CD8-positive, alpha-beta memory T cell (primary cell): ENCODE measurements at regions not wholly inside any gene's neighbourhood (a gene's known extent, or its start where the extent isn't known, plus 50 kb on each side); places are given as distances from the start of the nearest gene placed in this dataset.

Experiments
- CTCF ChIA-PET: fragments of 350-600 bp; sonication (Branson Sonifier 250); formaldehyde crosslinking; loops from one replicate; lab custom pipeline; 2021; ENCODE audit warnings: antibody characterized with exemption; lab: Charles Lee
- POLR2A ChIA-PET: fragments of 350-600 bp; sonication (Branson Sonifier 250); formaldehyde crosslinking; loops from one replicate; lab custom pipeline; 2021; ENCODE audit warnings: antibody characterized with exemption; lab: Charles Lee
- DNase-seq, 5 donors: peaks; one replicate each; pipeline versions ENCODE4 v3.0.0 to v3.0.0-alpha.2; 2020 to 2022; ENCODE audit warnings: mixed read lengths in 1 of 5
- H3K27ac ChIP-seq: one replicate; pipeline ENCODE4 v1.7.0; 2013; ENCODE audit warnings: low read depth, mild to moderate bottlenecking, low read length, moderate library complexity
- H3K27me3 ChIP-seq: 2 replicates; pipeline ENCODE4 v1.7.0; 2013; ENCODE audit warnings: low read length, mild to moderate bottlenecking; ENCODE audit not compliant: insufficient read depth, poor library complexity, severe bottlenecking
- H3K36me3 ChIP-seq: 2 replicates; pipeline ENCODE4 v1.7.0; 2013; ENCODE audit warnings: mild to moderate bottlenecking, low read length, moderate library complexity; ENCODE audit not compliant: insufficient read depth
- H3K4me1 ChIP-seq: 2 replicates; pipeline ENCODE4 v1.7.0; 2013; ENCODE audit warnings: mild to moderate bottlenecking, low read length, moderate library complexity; ENCODE audit not compliant: insufficient read depth
- H3K4me3 ChIP-seq: 2 replicates; pipeline ENCODE4 v1.7.0; 2013; ENCODE audit warnings: mild to moderate bottlenecking, low read length
- H3K9me3 ChIP-seq: 2 replicates; pipeline ENCODE4 v1.7.0; 2013; ENCODE audit warnings: mild to moderate bottlenecking, low read length
- H3K27ac Mint-ChIP-seq, 8 donors: one replicate each; pipeline ENCODE4 v1.8.0; 2020 to 2021; ENCODE audit warnings: mixed read lengths in 8 of 8, mild to moderate bottlenecking in 6 of 8, inconsistent platforms in 3 of 8, moderate library complexity in 3 of 8
- H3K27me3 Mint-ChIP-seq, 2 donors: one replicate each; pipeline ENCODE4 v1.8.0; 2020 to 2021; ENCODE audit warnings: mixed read lengths in 2 of 2, mild to moderate bottlenecking in 1 of 2, moderate library complexity in 1 of 2
- H3K36me3 Mint-ChIP-seq, 3 donors: one replicate each; pipeline ENCODE4 v1.8.0; 2020 to 2021; ENCODE audit warnings: mixed read lengths in 3 of 3, inconsistent platforms in 1 of 3, mild to moderate bottlenecking in 1 of 3
- H3K4me1 Mint-ChIP-seq, 3 donors: one replicate each; pipeline ENCODE4 v1.8.0; 2020 to 2021; ENCODE audit warnings: mixed read lengths in 3 of 3, inconsistent platforms in 1 of 3, mild to moderate bottlenecking in 1 of 3
- H3K4me3 Mint-ChIP-seq, 7 donors: one replicate each; pipeline ENCODE4 v1.8.0; 2020 to 2021; ENCODE audit warnings: mixed read lengths in 7 of 7, mild to moderate bottlenecking in 6 of 7, moderate library complexity in 4 of 7, inconsistent platforms in 2 of 7
- H3K9me3 Mint-ChIP-seq, 5 donors: one replicate each; pipeline ENCODE4 v1.8.0; 2020 to 2022; ENCODE audit warnings: mixed read lengths in 5 of 5, mild to moderate bottlenecking in 3 of 5, moderate library complexity in 2 of 5, inconsistent platforms in 1 of 5

DNA sequence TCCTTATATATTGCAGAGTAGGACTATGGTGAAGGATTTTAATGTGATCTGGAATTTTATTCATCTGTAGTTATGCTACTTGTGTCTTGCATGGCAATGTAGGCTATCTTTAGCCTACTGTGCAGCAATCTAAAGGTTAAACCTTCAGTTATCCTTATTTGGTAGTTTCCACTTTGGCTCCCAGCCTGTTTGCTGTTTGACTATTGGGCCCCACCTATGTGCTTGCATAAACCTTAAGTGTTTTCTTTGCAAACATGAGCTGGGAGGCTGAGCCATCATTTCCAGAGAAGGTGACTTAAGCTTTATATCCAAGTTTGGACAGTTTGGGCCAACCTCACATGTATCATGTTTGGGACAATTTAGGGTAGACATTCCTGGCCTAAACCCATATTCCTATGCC is 537.5 kb downstream of the BTBD3 start:
- no peaks in the 10 kb centered on the region for H3K27me3 ChIP-seq
- H3K4me1 ChIP-seq = no peaks in the 10 kb centered on the region
- H3K9me3 Mint-ChIP-seq = peaks cover 0 to 6% (median 3%) of the 10 kb centered on the region in 5 donors
- peaks cover 0 to 2% of the 10 kb centered on the region in 2 donors for H3K27me3 Mint-ChIP-seq
- no peak for DNase-seq
- H3K36me3 Mint-ChIP-seq = no peaks in the 10 kb centered on the region
- H3K4me3 Mint-ChIP-seq = no peak overlapping the region
- H3K4me1 Mint-ChIP-seq = no peaks in the 10 kb centered on the region
- POLR2A ChIA-PET = no interaction called here
- H3K27ac Mint-ChIP-seq = no peak overlapping the region
- CTCF ChIA-PET = no interaction called here
- H3K9me3 ChIP-seq = no peaks in the 10 kb centered on the region
- H3K4me3 ChIP-seq = no peak overlapping the region
- H3K36me3 ChIP-seq = no peaks in the 10 kb centered on the region
- no peak overlapping the region for H3K27ac ChIP-seq

DNA sequence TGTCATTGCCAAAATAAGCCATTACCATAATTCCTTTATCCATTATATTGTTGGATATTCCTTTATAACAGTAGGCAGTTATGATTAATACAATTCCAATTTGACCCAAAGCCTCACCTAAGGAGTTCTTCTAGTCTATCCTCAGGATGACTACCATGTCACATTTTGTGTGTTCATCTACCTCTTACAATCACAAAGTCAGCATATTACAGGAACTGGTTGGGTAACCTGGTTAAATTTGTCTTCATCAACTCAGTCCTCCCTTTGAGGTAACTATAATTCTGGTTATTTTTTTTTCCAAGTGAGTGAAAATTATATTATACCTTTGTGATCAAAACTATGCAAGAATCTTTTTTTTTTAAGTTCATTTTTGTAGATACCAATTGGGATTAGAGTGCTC is 540.5 kb downstream of the BTBD3 start:
- H3K27me3 Mint-ChIP-seq = peaks cover 0 to 2% of the 10 kb centered on the region in 2 donors
- no peak overlapping the region for H3K4me3 ChIP-seq
- H3K4me3 Mint-ChIP-seq = no peak overlapping the region
- no peak for DNase-seq
- no peaks in the 10 kb centered on the region for H3K4me1 ChIP-seq
- H3K4me1 Mint-ChIP-seq = no peaks in the 10 kb centered on the region
- POLR2A ChIA-PET = no interaction called here
- no peaks in the 10 kb centered on the region for H3K36me3 ChIP-seq
- no peak overlapping the region for H3K27ac ChIP-seq
- H3K27me3 ChIP-seq = no peaks in the 10 kb centered on the region
- CTCF ChIA-PET = no interaction called here
- no peaks in the 10 kb centered on the region for H3K9me3 ChIP-seq
- no peaks in the 10 kb centered on the region for H3K36me3 Mint-ChIP-seq
- peaks cover 3 to 18% (median 8%) of the 10 kb centered on the region in 5 donors for H3K9me3 Mint-ChIP-seq
- no peak overlapping the region for H3K27ac Mint-ChIP-seq

DNA sequence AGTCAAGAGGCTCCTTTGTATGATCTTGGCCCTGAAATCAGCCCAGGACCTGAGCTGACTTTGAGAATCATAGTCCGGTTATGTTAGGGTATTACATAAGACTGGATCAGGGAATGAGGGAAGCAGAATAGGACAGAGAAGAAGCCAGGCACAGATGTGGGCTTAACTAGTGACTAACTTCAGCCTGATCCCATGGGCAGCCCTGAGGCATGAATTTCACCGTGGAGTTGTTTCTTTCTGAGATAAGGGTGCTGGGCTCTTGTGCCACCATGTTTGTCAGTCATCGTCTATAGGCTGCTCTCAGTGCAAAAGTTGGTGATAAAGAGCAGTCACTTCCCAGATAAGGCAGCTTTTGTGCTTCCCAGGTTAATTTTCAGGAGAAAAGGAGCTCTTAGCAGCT is 544.7 kb upstream of the SPTLC3 start:
- DNase-seq = no peak
- Histone ChIP-seq H3K9me3 (no peaks in the 10 kb centered on the region), H3K27me3 (no peaks in the 10 kb centered on the region), H3K36me3 (no peaks in the 10 kb centered on the region), H3K4me1 (no peaks in the 10 kb centered on the region), H3K27ac (no peak overlapping the region), H3K4me3 (no peak overlapping the region)
- POLR2A ChIA-PET = no interaction called here
- CTCF ChIA-PET = no interaction called here
- no peaks in the 10 kb centered on the region for H3K27me3 Mint-ChIP-seq
- H3K27ac Mint-ChIP-seq = no peak overlapping the region
- peaks cover 6 to 18% (median 12%) of the 10 kb centered on the region in 5 donors for H3K9me3 Mint-ChIP-seq
- no peak overlapping the region for H3K4me3 Mint-ChIP-seq
- H3K4me1 Mint-ChIP-seq = no peaks in the 10 kb centered on the region
- peaks cover 0 to 2% (median 0%) of the 10 kb centered on the region in 3 donors for H3K36me3 Mint-ChIP-seq

DNA sequence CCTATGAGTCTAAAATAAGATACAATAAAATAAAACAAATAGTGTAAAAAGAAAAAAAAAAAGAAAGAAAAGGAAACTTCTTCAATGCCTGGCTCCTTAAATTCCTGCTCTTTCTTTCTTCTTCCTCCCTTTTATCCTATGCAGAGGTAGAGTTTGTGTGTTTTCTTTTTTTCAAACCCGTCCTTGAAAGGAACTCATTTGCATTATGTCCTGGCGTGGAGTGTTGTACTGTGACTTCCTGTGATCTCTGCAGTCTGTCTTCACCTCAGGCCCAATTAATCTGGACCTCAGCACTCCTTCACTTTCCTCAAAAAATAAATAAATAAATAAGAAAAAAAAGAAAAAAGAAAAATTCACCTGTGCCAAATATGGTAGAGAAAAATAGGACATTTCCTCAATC is 541.9 kb upstream of the SPTLC3 start:
- H3K27ac Mint-ChIP-seq = no peak overlapping the region
- CTCF ChIA-PET = no interaction called here
- no peaks in the 10 kb centered on the region for H3K9me3 ChIP-seq
- H3K4me3 Mint-ChIP-seq = no peak overlapping the region
- no peaks in the 10 kb centered on the region for H3K27me3 ChIP-seq
- H3K36me3 Mint-ChIP-seq = peaks cover 0 to 2% (median 0%) of the 10 kb centered on the region in 3 donors
- H3K27me3 Mint-ChIP-seq = no peaks in the 10 kb centered on the region
- DNase-seq = no peak
- no peak overlapping the region for H3K27ac ChIP-seq
- H3K9me3 Mint-ChIP-seq = peaks cover 2 to 15% (median 4%) of the 10 kb centered on the region in 5 donors
- POLR2A ChIA-PET = no interaction called here
- H3K4me1 ChIP-seq = no peaks in the 10 kb centered on the region
- no peak overlapping the region for H3K4me3 ChIP-seq
- H3K4me1 Mint-ChIP-seq = no peaks in the 10 kb centered on the region
- H3K36me3 ChIP-seq = no peaks in the 10 kb centered on the region

DNA sequence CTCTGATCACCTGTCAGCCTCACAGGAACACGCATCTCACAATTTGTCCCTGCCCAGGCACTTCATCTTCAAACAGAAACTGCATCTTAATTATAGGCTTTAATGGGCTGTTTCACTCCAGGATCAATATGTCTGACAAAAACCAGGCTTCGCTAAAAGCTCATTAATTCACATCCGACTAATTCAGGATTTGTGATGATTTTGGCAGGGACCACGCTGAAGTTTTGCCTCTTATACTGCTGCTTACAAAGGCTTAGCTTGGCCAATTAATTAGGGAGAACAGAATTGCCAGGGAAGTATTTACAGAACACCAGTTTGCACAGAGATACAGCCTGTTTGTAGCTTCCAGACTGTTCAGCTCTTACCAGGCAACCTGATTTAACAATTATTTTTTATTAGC is 541.0 kb upstream of the SPTLC3 start:
- Histone ChIP-seq H3K4me3 (no peak overlapping the region), H3K27ac (no peak overlapping the region), H3K9me3 (no peaks in the 10 kb centered on the region), H3K27me3 (no peaks in the 10 kb centered on the region), H3K4me1 (no peaks in the 10 kb centered on the region), H3K36me3 (no peaks in the 10 kb centered on the region)
- no peak overlapping the region for H3K27ac Mint-ChIP-seq
- no peaks in the 10 kb centered on the region for H3K27me3 Mint-ChIP-seq
- no peak overlapping the region for H3K4me3 Mint-ChIP-seq
- H3K9me3 Mint-ChIP-seq = peaks cover 2 to 14% (median 9%) of the 10 kb centered on the region in 5 donors
- no peaks in the 10 kb centered on the region for H3K4me1 Mint-ChIP-seq
- no peak for DNase-seq
- CTCF ChIA-PET = no interaction called here
- H3K36me3 Mint-ChIP-seq = peaks cover 0 to 2% (median 0%) of the 10 kb centered on the region in 3 donors
- POLR2A ChIA-PET = no interaction called here

DNA sequence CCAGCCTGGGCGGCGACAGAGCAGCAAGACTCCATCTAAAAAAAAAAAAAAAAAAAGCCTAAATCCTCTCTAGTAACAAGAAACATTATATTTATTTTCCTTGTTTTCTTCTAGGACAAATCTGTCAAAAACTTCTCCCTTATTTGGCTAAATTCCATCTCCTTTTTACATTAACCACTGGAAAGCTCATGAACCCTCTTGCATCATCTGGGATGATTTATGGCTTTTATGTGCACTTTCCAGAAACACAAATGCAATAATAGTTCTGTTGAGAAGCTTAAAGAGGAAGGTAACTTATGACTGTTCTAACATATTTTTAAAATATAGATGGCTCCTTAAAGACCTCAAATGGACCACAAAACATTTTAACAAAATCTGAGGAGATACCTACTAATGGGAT is 526.1 kb upstream of the SPTLC3 start:
- peaks cover 5 to 31% (median 13%) of the 10 kb centered on the region in 5 donors for H3K9me3 Mint-ChIP-seq
- no peak overlapping the region for H3K4me3 Mint-ChIP-seq
- H3K36me3 Mint-ChIP-seq = no peaks in the 10 kb centered on the region
- DNase-seq = no peak
- H3K9me3 ChIP-seq = no peaks in the 10 kb centered on the region
- no peak overlapping the region for H3K4me3 ChIP-seq
- H3K27me3 ChIP-seq = no peaks in the 10 kb centered on the region
- H3K4me1 Mint-ChIP-seq = no peaks in the 10 kb centered on the region
- ChIA-PET POLR2A (no interaction called here), CTCF (no interaction called here)
- no peak overlapping the region for H3K27ac ChIP-seq
- H3K36me3 ChIP-seq = no peaks in the 10 kb centered on the region
- H3K4me1 ChIP-seq = no peaks in the 10 kb centered on the region
- no peak overlapping the region for H3K27ac Mint-ChIP-seq
- no peaks in the 10 kb centered on the region for H3K27me3 Mint-ChIP-seq

DNA sequence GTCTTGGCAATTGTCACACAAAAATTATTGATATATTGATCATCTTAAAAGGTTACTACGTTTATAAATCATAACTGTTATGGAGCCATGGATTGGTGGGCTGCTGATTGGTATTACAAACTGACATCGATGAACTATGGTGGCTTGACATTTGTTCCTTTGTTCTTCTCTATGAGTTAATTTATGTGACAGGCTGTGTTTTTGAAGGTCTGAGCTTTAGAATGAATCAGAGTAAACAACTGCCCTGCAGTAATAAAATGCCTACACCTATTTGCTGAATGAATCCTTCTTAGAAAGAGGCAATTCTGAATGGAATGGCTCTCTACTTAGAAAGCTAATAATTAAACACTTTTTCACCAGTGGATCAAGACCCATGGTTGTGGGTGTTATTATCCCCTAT is 506.3 kb upstream of the SPTLC3 start:
- Histone ChIP-seq H3K4me3 (no peak overlapping the region), H3K27me3 (no peaks in the 10 kb centered on the region), H3K36me3 (no peaks in the 10 kb centered on the region), H3K9me3 (no peaks in the 10 kb centered on the region), H3K27ac (no peak overlapping the region), H3K4me1 (no peaks in the 10 kb centered on the region)
- no peak overlapping the region for H3K27ac Mint-ChIP-seq
- no peaks in the 10 kb centered on the region for H3K27me3 Mint-ChIP-seq
- no peak for DNase-seq
- ChIA-PET POLR2A (no interaction called here), CTCF (no interaction called here)
- no peaks in the 10 kb centered on the region for H3K4me1 Mint-ChIP-seq
- H3K9me3 Mint-ChIP-seq = peaks cover under 1 to 47% (median 12%) of the 10 kb centered on the region in 5 donors
- no peaks in the 10 kb centered on the region for H3K36me3 Mint-ChIP-seq
- no peak overlapping the region for H3K4me3 Mint-ChIP-seq

DNA sequence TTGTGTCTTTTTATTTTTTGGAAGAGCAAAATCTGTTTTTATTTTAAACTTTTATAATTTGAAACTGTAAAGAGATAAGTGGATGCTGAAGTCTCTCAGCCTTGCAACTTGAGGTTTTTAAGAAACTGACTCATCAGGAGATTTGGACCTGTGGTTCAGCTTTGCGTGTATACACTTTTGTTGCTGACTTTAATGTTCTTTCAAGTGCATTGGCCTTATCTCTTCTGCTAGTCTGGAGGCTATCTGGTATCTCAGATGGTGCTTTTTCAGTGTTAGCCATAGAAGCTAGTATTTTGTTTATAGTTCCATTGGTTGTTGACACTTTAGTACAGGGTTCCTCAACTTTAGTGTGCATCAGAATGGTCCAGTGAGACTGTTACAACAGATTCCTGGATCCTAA is 504.0 kb upstream of the SPTLC3 start:
- Histone ChIP-seq H3K4me1 (no peaks in the 10 kb centered on the region), H3K36me3 (no peaks in the 10 kb centered on the region), H3K27me3 (no peaks in the 10 kb centered on the region), H3K27ac (no peak overlapping the region), H3K9me3 (no peaks in the 10 kb centered on the region), H3K4me3 (no peak overlapping the region)
- H3K36me3 Mint-ChIP-seq = no peaks in the 10 kb centered on the region
- no peaks in the 10 kb centered on the region for H3K27me3 Mint-ChIP-seq
- CTCF ChIA-PET = no interaction called here
- H3K4me3 Mint-ChIP-seq = no peak overlapping the region
- no peak overlapping the region for H3K27ac Mint-ChIP-seq
- POLR2A ChIA-PET = no interaction called here
- no peak for DNase-seq
- no peaks in the 10 kb centered on the region for H3K4me1 Mint-ChIP-seq
- peaks cover 7 to 45% (median 12%) of the 10 kb centered on the region in 5 donors for H3K9me3 Mint-ChIP-seq

DNA sequence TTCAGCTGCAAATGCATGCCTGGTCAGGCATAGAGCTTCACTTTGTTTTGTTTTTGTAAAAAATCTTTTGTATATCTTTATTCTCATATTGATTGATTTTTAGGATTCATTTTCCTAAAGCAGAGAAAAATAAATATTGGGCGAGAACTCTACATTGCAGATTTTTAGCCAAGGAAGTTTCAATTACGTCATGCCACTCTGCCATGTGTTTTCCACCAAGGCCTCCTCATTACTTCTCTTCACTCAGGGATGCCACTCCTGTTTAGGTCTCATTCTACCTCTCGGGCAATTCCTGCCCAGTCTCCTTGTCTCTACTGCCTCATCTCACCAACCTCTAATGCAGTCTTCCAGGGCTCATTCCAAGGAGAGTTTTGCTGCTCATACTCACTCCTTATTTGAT is 497.3 kb upstream of the SPTLC3 start:
- no peaks in the 10 kb centered on the region for H3K36me3 Mint-ChIP-seq
- no peak overlapping the region for H3K27ac Mint-ChIP-seq
- H3K27me3 ChIP-seq = no peaks in the 10 kb centered on the region
- no peak overlapping the region for H3K4me3 ChIP-seq
- H3K4me1 Mint-ChIP-seq = no peaks in the 10 kb centered on the region
- no peaks in the 10 kb centered on the region for H3K27me3 Mint-ChIP-seq
- H3K9me3 ChIP-seq = no peaks in the 10 kb centered on the region
- peaks cover 5 to 26% (median 12%) of the 10 kb centered on the region in 5 donors for H3K9me3 Mint-ChIP-seq
- no peak overlapping the region for H3K27ac ChIP-seq
- no peak overlapping the region for H3K4me3 Mint-ChIP-seq
- no peaks in the 10 kb centered on the region for H3K4me1 ChIP-seq
- H3K36me3 ChIP-seq = no peaks in the 10 kb centered on the region
- CTCF ChIA-PET = no interaction called here
- POLR2A ChIA-PET = no interaction called here
- DNase-seq = no peak
